Pancreas (tissue), 10 donors: ENCODE measurements at regions not wholly inside any gene's neighbourhood (a gene's known extent, or its start where the extent isn't known, plus 50 kb on each side); places are given as distances from the start of the nearest gene placed in this dataset.
"Not testable (repeated sequence)": the region's sequence is repeated elsewhere in the genome, so short reads cannot be mapped to it uniquely, and the experiment has no call there.

Source experiments
- ATAC-seq, 4 donors: fragments of 200-7000 bp; cut with Tn5 transposase; one replicate each; pipeline versions ENCODE4 v1.8.0 to v1.9.1; 2020; ENCODE audit warnings: mild to moderate bottlenecking in 4 of 4, moderate library complexity in 4 of 4
- DNase-seq, 6 donors: peaks; one replicate each; pipeline ENCODE4 v3.0.0-alpha.2; 2020
- FAIRE-seq: peaks from 2 replicates; lab custom pipeline; 2012; peaks lifted over from hg19 to GRCh38; lab: Jason Lieb, UNC
- H3K27ac ChIP-seq, 4 donors: fragments of 200-600 bp; sonication (generic); 1 replicate in 3 of 4; 2 replicates in 1 of 4; pipeline versions ENCODE4 v1.5.0 to v1.8.0; 2020
- H3K27me3 ChIP-seq, 4 donors: fragments of 200-600 bp; one replicate each; pipeline ENCODE4 v1.8.0; 2021
- H3K36me3 ChIP-seq, 3 donors: fragments of 200-600 bp; sonication (generic) in 1 of 3; one replicate each; pipeline versions ENCODE4 v1.5.0 to v1.8.0; 2020 to 2021
- H3K4me1 ChIP-seq, 3 donors: fragments of 200-600 bp; one replicate each; pipeline ENCODE4 v1.8.0; 2021
- H3K4me3 ChIP-seq, 4 donors: fragments of 200-600 bp; sonication (generic) in 2 of 4; one replicate each; pipeline versions ENCODE4 v1.5.0 to v1.8.0; 2020 to 2021
- H3K9me3 ChIP-seq, 4 donors: fragments of 200-600 bp; one replicate each; pipeline ENCODE4 v1.8.0; 2021
- CTCF ChIP-seq, 4 donors: fragments of 200-600 bp; sonication (generic) in 3 of 4; IDR thresholded peaks; one replicate each; pipeline versions ENCODE4 v1.5.0 to v1.8.0; 2021; ENCODE audit warnings: antibody characterized with exemption in 4 of 4
- WGBS, 2 donors: extraction: QIAGEN DNeasy Blood & Tissue Kit; methylation state at CpG; one replicate each; pipeline ENCODE4 v1.1.7; 2013; 5-methylcytosine and 5-hydroxymethylcytosine counted together
- intact Hi-C, 3 donors: fragments of 100-400 bp; cut with DNase I; formaldehyde crosslinking; loops; one replicate each; pipeline versions ENCODE4 v1.11.1 to v1.14.2; 2022
- donor health status: healthy with polysubstance abuse.
- donor health status: DM: no; HTN: no; CAD: no; lungs with moderate emphysema.
- donor health status: DM: no; HTN: no; CAD: no.
- donor health status: control.
- donor health status: control.
- donor health status: Bipolar disorder and iron deficiency.
- donor health status: DM: yes; HTN: yes; CAD: no.
- donor health status: DM: no; HTN: no; CAD: no.
- donor health status: DM: no; HTN: no; CAD: no.
- donor health status: DM: yes; HTN: yes; CAD: no.

DNA sequence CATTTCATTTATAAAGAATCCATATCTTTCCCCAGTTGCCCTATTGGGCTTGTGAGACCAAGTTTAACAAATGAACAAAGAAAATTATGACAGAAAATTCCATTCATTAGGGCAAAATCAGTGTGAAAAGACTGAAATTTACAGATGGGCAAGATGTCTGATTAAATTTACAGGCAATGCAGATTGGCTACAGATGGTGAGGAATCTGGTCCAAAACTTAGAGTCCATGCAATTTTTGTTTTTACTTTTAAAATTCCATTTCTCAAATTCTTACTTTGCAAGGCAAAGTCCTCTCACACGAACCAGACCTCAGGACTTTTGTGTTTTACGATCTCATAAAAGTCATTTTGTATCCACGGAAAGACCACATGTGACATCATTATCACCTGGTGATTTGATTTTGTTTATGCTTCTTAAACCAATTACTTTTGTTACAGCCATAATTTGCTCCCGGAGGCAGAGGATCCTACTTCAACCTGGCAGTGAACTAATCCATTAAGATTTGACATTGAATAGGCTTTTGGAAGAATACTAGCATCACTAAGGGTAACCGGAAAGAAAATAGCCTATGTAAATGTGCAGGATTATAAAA, 843.7 kb upstream of the CHORDC1 start:
- no peaks in the 10 kb centered on the region for H3K27me3 ChIP-seq
- no peak overlapping the region for H3K27ac ChIP-seq
- no peak for FAIRE-seq
- 52 to 55% methylated on average over 5 of the region's 5 CpGs for WGBS, 2 donors
- H3K4me3 ChIP-seq, result no peak overlapping the region
- intact Hi-C loops, result no loop called here
- no peak for DNase-seq
- no peaks in the 10 kb centered on the region for H3K9me3 ChIP-seq
- ATAC-seq, result no peak
- no peak for TF ChIP-seq CTCF (IDR thresholded peaks at IDR 0.05)
- no peaks in the 10 kb centered on the region for H3K36me3 ChIP-seq
- no peaks in the 10 kb centered on the region for H3K4me1 ChIP-seq

- FAIRE-seq, ATAC-seq, H3K9me3 ChIP-seq, H3K4me3 ChIP-seq, H3K27me3 ChIP-seq, H3K27ac ChIP-seq, H3K36me3 ChIP-seq, intact Hi-C loops, H3K4me1 ChIP-seq: not testable (repeated sequence)
- 91 to 92% methylated on average over 19 to 29 of the region's 29 CpGs for WGBS, 2 donors
- peak in 2 of 6 donors; percentile 11 to 64 for DNase-seq
Measured at GRCh38 chr11:91063399-91063798, 840.5 kb upstream of the CHORDC1 start.

- Histone ChIP-seq H3K27me3 (no peaks in the 10 kb centered on the region), H3K9me3 (no peaks in the 10 kb centered on the region), H3K27ac (no peak overlapping the region), H3K4me1 (no peaks in the 10 kb centered on the region), H3K36me3 (no peaks in the 10 kb centered on the region), H3K4me3 (no peak overlapping the region)
- no peak for FAIRE-seq
- ATAC-seq, result no peak
- DNase-seq, result no peak
- TF ChIP-seq CTCF (IDR thresholded peaks at IDR 0.05), result no peak
- 57 to 71% methylated on average over 2 of the region's 2 CpGs for WGBS, 2 donors
- intact Hi-C loops, result no loop called here
Measured at GRCh38 chr11:91047882-91048281, 825.0 kb upstream of the CHORDC1 start.

GRCh38 chr11:91046261-91046660, 823.4 kb upstream of the CHORDC1 start:
- Histone ChIP-seq H3K27me3 (no peaks in the 10 kb centered on the region), H3K27ac (no peak overlapping the region), H3K9me3 (no peaks in the 10 kb centered on the region), H3K36me3 (no peaks in the 10 kb centered on the region), H3K4me1 (no peaks in the 10 kb centered on the region), H3K4me3 (no peak overlapping the region)
- DNase-seq (no peak), FAIRE-seq (no peak), ATAC-seq (no peak)
- 57 to 64% methylated on average over 6 of the region's 6 CpGs for WGBS, 2 donors
- no peak for TF ChIP-seq CTCF (IDR thresholded peaks at IDR 0.05)
- intact Hi-C loops, result no loop called here

DNA sequence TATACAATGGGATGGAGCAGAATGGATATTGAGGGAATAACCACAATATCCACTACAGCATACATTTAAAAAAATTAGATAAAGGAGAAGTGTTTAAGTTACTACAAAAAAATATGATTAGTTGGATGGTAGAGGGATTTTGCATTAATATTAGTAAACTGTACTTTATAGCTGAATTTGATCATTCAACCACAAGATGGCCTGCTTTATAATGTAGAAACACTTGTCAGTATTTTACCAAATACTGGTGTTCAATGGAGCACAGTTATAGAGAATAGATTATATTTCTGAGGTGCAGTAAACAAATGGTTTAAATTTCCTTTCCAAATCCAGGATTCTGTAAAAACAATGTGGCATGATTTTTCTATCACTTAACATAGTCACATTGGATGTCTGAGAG, 818.8 kb upstream of the CHORDC1 start:
- TF ChIP-seq CTCF (IDR thresholded peaks at IDR 0.05), result no peak
- intact Hi-C loops, result no loop called here
- no peak for FAIRE-seq

More for the DNA sequence above, 818.8 kb upstream of the CHORDC1 start:
- no peak overlapping the region for H3K27ac ChIP-seq
- H3K36me3 ChIP-seq, result no peaks in the 10 kb centered on the region
- H3K4me3 ChIP-seq, result no peak overlapping the region
- no peaks in the 10 kb centered on the region for H3K27me3 ChIP-seq
- ATAC-seq (no peak), DNase-seq (no peak)
- no peaks in the 10 kb centered on the region for H3K4me1 ChIP-seq
- H3K9me3 ChIP-seq, result no peaks in the 10 kb centered on the region
